A549 (cell line): ENCODE measurements at regions not wholly inside any gene's neighbourhood (a gene's known extent, or its start where the extent isn't known, plus 50 kb on each side); places are given as distances from the start of the nearest gene placed in this dataset.

Source experiments
- CBX8 ChIP-seq: fragments of 200-600 bp; sonication (generic); IDR thresholded peaks from 2 replicates; pipeline ENCODE4 v1.6.1; 2016
- CHD2 ChIP-seq: fragments of 150-350 bp; IDR thresholded peaks from 2 replicates; pipeline ENCODE4 v1.6.1; 2014; ENCODE audit warnings: low read length; ENCODE audit not compliant: partially characterized antibody
- CTCF ChIP-seq: fragments of >200 bp; sonication (Bioruptor Twin); formaldehyde crosslinking; IDR thresholded peaks from 3 replicates; pipeline ENCODE4 v1.5.1; 2016
- EP300 ChIP-seq, 2 experiments: fragments of >200 bp; sonication (Bioruptor Twin); formaldehyde crosslinking; IDR thresholded peaks; 2 replicates in 1 of 2; 3 replicates in 1 of 2; pipeline ENCODE4 v1.6.1; 2016 to 2017
- KDM5A ChIP-seq: fragments of 200-600 bp; sonication (generic); IDR thresholded peaks from 2 replicates; pipeline ENCODE4 v1.6.1; 2016; ENCODE audit warnings: antibody characterized with exemption, mild to moderate bottlenecking
- MYC ChIP-seq: IDR thresholded peaks from 2 replicates; pipeline ENCODE4 v1.6.1; 2012; ENCODE audit warnings: mild to moderate bottlenecking, inconsistent platforms, low read length, improper control_type of control experiment, borderline replicate concordance
- NPAS2 ChIP-seq: fragments of 250-450 bp; sonication (Bioruptor Pico); IDR thresholded peaks from 2 replicates; pipeline ENCODE4 v1.8.0; 2022; ENCODE audit warnings: mild to moderate bottlenecking, moderate library complexity, borderline replicate concordance
- PBX3 ChIP-seq: IDR thresholded peaks from 2 replicates; pipeline ENCODE4 v1.6.1; 2012
- RCOR1 ChIP-seq: fragments of 150-350 bp; IDR thresholded peaks from 2 replicates; pipeline ENCODE4 v1.6.1; 2014; ENCODE audit warnings: antibody characterized with exemption, low read length, low read depth
- REST ChIP-seq: fragments of 200-600 bp; sonication (generic); IDR thresholded peaks from 2 replicates; pipeline ENCODE4 v1.6.1; 2016; ENCODE audit warnings: antibody characterized with exemption, mild to moderate bottlenecking, moderate library complexity
- RNF2 ChIP-seq: fragments of 200-600 bp; sonication (generic); IDR thresholded peaks from 2 replicates; pipeline ENCODE4 v1.6.1; 2016; ENCODE audit warnings: low read depth, mild to moderate bottlenecking, antibody characterized with exemption, moderate library complexity, borderline replicate concordance

GRCh38 chr13:44260336-44260735 lies 113.3 kb upstream of the SERP2 start:
- TF ChIP-seq NPAS2 (CRISPR knock-in tag) (no peak), KDM5A (no peak), REST (no peak), CBX8 (no peak), MYC (no peak), CHD2 (no peak), RCOR1 (no peak), PBX3 (no peak), CTCF (no peak), RNF2 (no peak), EP300 (IDR thresholded peaks at IDR 0.05) (no peak)
